CD14-positive monocyte (primary cell): ENCODE measurements at regions not wholly inside any gene's neighbourhood (a gene's known extent, or its start where the extent isn't known, plus 50 kb on each side); places are given as distances from the start of the nearest gene placed in this dataset.

Experiments used
- DNase-seq, 3 donors: peaks; one replicate each; pipeline ENCODE4 v3.0.0-alpha.2; 2011 to 2022
- H2AFZ ChIP-seq: 2 replicates; pipeline ENCODE4 v1.6.0; 2012; ENCODE audit warnings: mild to moderate bottlenecking, low read depth, low read length, inconsistent platforms; ENCODE audit not compliant: insufficient read depth, poor library complexity, severe bottlenecking
- H3K27ac ChIP-seq, 2 donors: 1 replicate in 1 of 2; 2 replicates in 1 of 2; pipeline ENCODE4 v1.5.1; 2012 to 2013; ENCODE audit warnings: low read length in 2 of 2, control low read depth in 1 of 2, inconsistent platforms in 1 of 2, low read depth in 1 of 2, mild to moderate bottlenecking in 1 of 2
- H3K27me3 ChIP-seq, 2 donors: one replicate each; pipeline versions ENCODE4 v1.6.0 to v1.6.1; 2011 to 2013; ENCODE audit warnings: low read length in 2 of 2; ENCODE audit not compliant: control insufficient read depth in 2 of 2, insufficient read depth in 2 of 2
- H3K36me3 ChIP-seq, 2 donors: replicated peaks in 1 of 2; 1 replicate in 1 of 2; 2 replicates in 1 of 2; pipeline versions ENCODE4 v1.5.1 to v1.6.1; 2012 to 2013; ENCODE audit warnings: low read length in 2 of 2, control low read depth in 1 of 2, inconsistent platforms in 1 of 2, mild to moderate bottlenecking in 1 of 2; ENCODE audit not compliant: insufficient read depth in 2 of 2, control insufficient read depth in 1 of 2
- H3K4me1 ChIP-seq, 2 donors: 1 replicate in 1 of 2; 2 replicates in 1 of 2; pipeline versions ENCODE4 v1.5.1 to v1.6.1; 2012 to 2013; ENCODE audit warnings: low read length in 2 of 2, control low read depth in 1 of 2, inconsistent platforms in 1 of 2, mild to moderate bottlenecking in 1 of 2, moderate library complexity in 1 of 2; ENCODE audit not compliant: insufficient read depth in 2 of 2, control insufficient read depth in 1 of 2
- H3K4me2 ChIP-seq: replicated peaks from 2 replicates; pipeline ENCODE3; 2012; ENCODE audit warnings: low read length, moderate library complexity, mild to moderate bottlenecking; ENCODE audit not compliant: poor library complexity, severe bottlenecking; ENCODE audit errors: extremely low read depth
- H3K4me3 ChIP-seq, 3 experiments: fragments of 200-600 bp in 1 of 3; sonication (generic) in 1 of 3; replicated peaks in 1 of 3; 1 replicate in 2 of 3; 2 replicates in 1 of 3; pipeline ENCODE4 v1.5.1; 2011 to 2013; ENCODE audit warnings: low read length in 3 of 3, mild to moderate bottlenecking in 3 of 3, control low read depth in 2 of 3, low read depth in 2 of 3, inconsistent platforms in 1 of 3, moderate library complexity in 1 of 3
- H3K79me2 ChIP-seq: 2 replicates; pipeline ENCODE4 v1.6.0; 2012; ENCODE audit warnings: mild to moderate bottlenecking, control low read depth, inconsistent platforms, low read length, moderate library complexity; ENCODE audit not compliant: insufficient read depth
- H3K9ac ChIP-seq: 2 replicates; pipeline ENCODE4 v1.6.0; 2017; ENCODE audit warnings: low read length, mild to moderate bottlenecking; ENCODE audit not compliant: insufficient read depth, poor library complexity, severe bottlenecking
- H3K9me3 ChIP-seq, 2 donors: replicated peaks in 1 of 2; 1 replicate in 1 of 2; 2 replicates in 1 of 2; pipeline versions ENCODE4 v1.5.1 to v1.6.1; 2012 to 2013; ENCODE audit warnings: low read length in 2 of 2, control low read depth in 1 of 2; ENCODE audit not compliant: control insufficient read depth in 1 of 2, insufficient read depth in 1 of 2
- H4K20me1 ChIP-seq: 2 replicates; pipeline ENCODE4 v1.6.0; 2012; ENCODE audit warnings: mild to moderate bottlenecking, low read length, control low read depth, moderate library complexity; ENCODE audit not compliant: insufficient read depth
- H3K27ac Mint-ChIP-seq, 7 donors: one replicate each; pipeline ENCODE4 v1.8.0; 2020; ENCODE audit warnings: mild to moderate bottlenecking in 7 of 7, mixed read lengths in 7 of 7, moderate library complexity in 6 of 7, inconsistent platforms in 2 of 7
- H3K27me3 Mint-ChIP-seq, 3 donors: one replicate each; pipeline ENCODE4 v1.8.0; 2021 to 2022; ENCODE audit warnings: low read depth in 3 of 3, mild to moderate bottlenecking in 3 of 3, mixed read lengths in 3 of 3, moderate library complexity in 3 of 3, inconsistent platforms in 1 of 3
- H3K36me3 Mint-ChIP-seq, 2 donors: one replicate each; pipeline ENCODE4 v1.8.0; 2020; ENCODE audit warnings: mixed read lengths in 2 of 2, inconsistent platforms in 1 of 2, mild to moderate bottlenecking in 1 of 2
- H3K4me1 Mint-ChIP-seq: one replicate; pipeline ENCODE4 v1.8.0; 2020; ENCODE audit warnings: mild to moderate bottlenecking, mixed read lengths
- H3K4me3 Mint-ChIP-seq, 2 donors: one replicate each; pipeline ENCODE4 v1.8.0; 2020; ENCODE audit warnings: mild to moderate bottlenecking in 2 of 2, mixed read lengths in 2 of 2, moderate library complexity in 1 of 2
- H3K9me3 Mint-ChIP-seq, 7 donors: one replicate each; pipeline ENCODE4 v1.8.0; 2020 to 2022; ENCODE audit warnings: mixed read lengths in 7 of 7, mild to moderate bottlenecking in 6 of 7, moderate library complexity in 6 of 7, inconsistent platforms in 2 of 7
- WGBS: methylation state at CpG from one replicate; pipeline ENCODE4 v1.1.5; 2013; ENCODE audit warnings: missing lambda C conversion rate; ENCODE audit not compliant: insufficient coverage; 5-methylcytosine and 5-hydroxymethylcytosine counted together
- intact Hi-C, 2 donors: fragments of 100-400 bp; cut with micrococcal nuclease; formaldehyde crosslinking; loops; one replicate each; pipeline versions ENCODE4 v1.15.0 to v1.15.1; 2023
- TF ChIP-seq, protein P1 (sequence below): fragments of 200-600 bp; IDR thresholded peaks from one replicate; pipeline ENCODE4 v1.8.0; 2022; ENCODE audit warnings: antibody characterized with exemption, mild to moderate bottlenecking

DNA sequence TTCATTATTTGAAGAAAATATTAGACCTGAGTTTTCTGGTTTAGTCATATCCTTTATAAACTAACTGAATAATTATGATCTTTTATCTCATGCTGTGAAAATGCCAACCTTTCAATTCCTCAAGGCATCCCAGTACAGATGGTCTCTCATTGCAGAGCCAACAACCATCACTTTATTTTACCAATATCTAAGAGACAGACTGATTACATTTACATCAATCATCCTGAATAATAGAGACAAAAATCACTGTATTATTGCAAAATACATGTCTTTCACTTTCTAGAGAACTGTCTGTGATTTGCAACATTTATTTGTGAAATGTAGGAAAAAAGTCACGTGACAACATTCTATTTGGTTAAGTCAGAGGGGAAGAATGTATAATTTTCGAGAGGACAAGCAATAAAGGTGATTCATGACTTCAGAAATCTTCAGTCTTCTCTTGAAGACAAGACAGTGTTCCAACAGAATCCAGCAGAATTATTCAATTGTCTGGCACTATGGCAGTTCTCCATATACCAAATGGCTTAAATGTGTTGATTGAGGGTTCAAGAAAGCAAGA lies 503.6 kb upstream of the SYT4 start:
- H3K27me3 ChIP-seq: no peaks in the 10 kb centered on the region
- no peak overlapping the region for H2AFZ ChIP-seq
- Mint-ChIP-seq H3K4me1 (no peaks in the 10 kb centered on the region), H3K4me3 (no peak overlapping the region), H3K27me3 (no peaks in the 10 kb centered on the region), H3K27ac (no peak overlapping the region), H3K9me3 (peaks cover 0 to 4% (median 2%) of the 10 kb centered on the region in 7 donors), H3K36me3 (no peaks in the 10 kb centered on the region)
- H3K27ac ChIP-seq: no peak overlapping the region
- H3K79me2 ChIP-seq: no peaks in the 10 kb centered on the region
- DNase-seq: no peak
- H3K9ac ChIP-seq: no peak overlapping the region
- no peaks in the 10 kb centered on the region for H3K4me1 ChIP-seq
- no peaks in the 10 kb centered on the region for H4K20me1 ChIP-seq
- 83% methylated on average over 1 of the region's 2 CpGs for WGBS
- H3K36me3 ChIP-seq: no peaks in the 10 kb centered on the region
- TF ChIP-seq, protein P1, sequence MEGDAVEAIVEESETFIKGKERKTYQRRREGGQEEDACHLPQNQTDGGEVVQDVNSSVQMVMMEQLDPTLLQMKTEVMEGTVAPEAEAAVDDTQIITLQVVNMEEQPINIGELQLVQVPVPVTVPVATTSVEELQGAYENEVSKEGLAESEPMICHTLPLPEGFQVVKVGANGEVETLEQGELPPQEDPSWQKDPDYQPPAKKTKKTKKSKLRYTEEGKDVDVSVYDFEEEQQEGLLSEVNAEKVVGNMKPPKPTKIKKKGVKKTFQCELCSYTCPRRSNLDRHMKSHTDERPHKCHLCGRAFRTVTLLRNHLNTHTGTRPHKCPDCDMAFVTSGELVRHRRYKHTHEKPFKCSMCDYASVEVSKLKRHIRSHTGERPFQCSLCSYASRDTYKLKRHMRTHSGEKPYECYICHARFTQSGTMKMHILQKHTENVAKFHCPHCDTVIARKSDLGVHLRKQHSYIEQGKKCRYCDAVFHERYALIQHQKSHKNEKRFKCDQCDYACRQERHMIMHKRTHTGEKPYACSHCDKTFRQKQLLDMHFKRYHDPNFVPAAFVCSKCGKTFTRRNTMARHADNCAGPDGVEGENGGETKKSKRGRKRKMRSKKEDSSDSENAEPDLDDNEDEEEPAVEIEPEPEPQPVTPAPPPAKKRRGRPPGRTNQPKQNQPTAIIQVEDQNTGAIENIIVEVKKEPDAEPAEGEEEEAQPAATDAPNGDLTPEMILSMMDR: no peak
- H3K4me3 ChIP-seq: no peak overlapping the region
- no peaks in the 10 kb centered on the region for H3K9me3 ChIP-seq
- H3K4me2 ChIP-seq: no peak overlapping the region
- intact Hi-C loops: no loop called here

DNA sequence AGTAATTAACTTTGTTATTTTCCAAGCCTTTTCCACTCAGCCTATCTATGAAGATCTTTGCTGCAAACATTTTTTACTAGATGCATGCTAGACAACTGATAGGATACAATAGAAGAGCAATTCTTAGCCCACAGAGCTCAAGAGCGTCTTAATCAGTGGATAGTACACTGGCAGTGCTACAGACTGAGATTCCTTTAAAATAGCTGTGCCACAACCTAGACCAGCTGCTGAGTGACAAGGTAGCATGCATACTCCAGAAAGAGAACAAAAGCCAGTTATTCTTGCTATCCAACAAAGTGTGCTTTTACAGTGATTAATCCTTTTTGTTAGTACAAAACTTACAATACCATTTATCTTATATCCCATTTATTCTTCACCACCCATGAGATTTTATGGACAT lies 507.9 kb upstream of the SYT4 start:
- H3K27ac ChIP-seq: no peak overlapping the region
- TF ChIP-seq, protein P1: no peak

More for the DNA sequence above, 507.9 kb upstream of the SYT4 start:
- Mint-ChIP-seq H3K27me3 (no peaks in the 10 kb centered on the region), H3K4me1 (no peaks in the 10 kb centered on the region), H3K9me3 (peaks cover 0 to 7% (median 2%) of the 10 kb centered on the region in 7 donors), H3K36me3 (no peaks in the 10 kb centered on the region), H3K4me3 (no peak overlapping the region), H3K27ac (no peak overlapping the region)
- no peaks in the 10 kb centered on the region for H3K36me3 ChIP-seq
- no peak overlapping the region for H2AFZ ChIP-seq
- H3K27me3 ChIP-seq: no peaks in the 10 kb centered on the region
- no peaks in the 10 kb centered on the region for H4K20me1 ChIP-seq
- no peaks in the 10 kb centered on the region for H3K79me2 ChIP-seq
- no peak overlapping the region for H3K4me2 ChIP-seq
- no peak for DNase-seq
- intact Hi-C loops: no loop called here
- H3K9ac ChIP-seq: no peak overlapping the region
- no peak overlapping the region for H3K4me3 ChIP-seq
- WGBS: 100% methylated on average over 1 of the region's 1 CpG
- H3K4me1 ChIP-seq: no peaks in the 10 kb centered on the region
- H3K9me3 ChIP-seq: no peaks in the 10 kb centered on the region
